Muscle of back (tissue), 3 donors: ENCODE measurements at regions not wholly inside any gene's neighbourhood (a gene's known extent, or its start where the extent isn't known, plus 50 kb on each side); places are given as distances from the start of the nearest gene placed in this dataset.
A peak's percentile ranks its signal among the peaks of the same experiment; 100 is the strongest.
"Not testable (repeated sequence)": the region's sequence is repeated elsewhere in the genome, so short reads cannot be mapped to it uniquely, and the experiment has no call there.

Source experiments
- DNase-seq, 3 donors: peaks; one replicate each; pipeline versions ENCODE4 v3.0.0 to v3.0.0-alpha.2; 2013

GRCh38 chr21:43287795-43288755 lies 119.3 kb downstream of the CRYAA start:
- DNase-seq: no peak

- DNase-seq: no peak
These were observed 118.4 kb downstream of the CRYAA start for GRCh38 chr21:43287111-43287760.

GRCh38 chr21:43286196-43286595 lies 117.4 kb downstream of the CRYAA start:
- no peak for DNase-seq

GRCh38 chr21:43284700-43285099 lies 115.9 kb downstream of the CRYAA start:
- DNase-seq: no peak

- DNase-seq: no peak
These were observed 115.4 kb downstream of the CRYAA start for GRCh38 chr21:43284238-43284637.

- DNase-seq: not testable (repeated sequence)
These were observed 115.1 kb downstream of the CRYAA start for GRCh38 chr21:43283925-43284221.

- DNase-seq: no peak
These were observed 114.5 kb downstream of the CRYAA start for GRCh38 chr21:43283136-43283924.

- no peak for DNase-seq
These were observed 113.7 kb downstream of the CRYAA start for GRCh38 chr21:43282358-43283120.

GRCh38 chr21:43281661-43282357 lies 113.0 kb downstream of the CRYAA start:
- DNase-seq: no peak

GRCh38 chr21:43280949-43281633 lies 112.3 kb downstream of the CRYAA start:
- DNase-seq: no peak

- DNase-seq: no peak
These were observed 110.7 kb downstream of the CRYAA start for GRCh38 chr21:43279578-43279894.

- no peak for DNase-seq
These were observed 110.2 kb downstream of the CRYAA start for GRCh38 chr21:43278766-43279577.

GRCh38 chr21:43278359-43278758 lies 109.6 kb downstream of the CRYAA start:
- DNase-seq: no peak

GRCh38 chr21:43277481-43278351 lies 108.9 kb downstream of the CRYAA start:
- peak in 1 of 3 donors; percentile 62 for DNase-seq

- DNase-seq: no peak
These were observed 108.0 kb downstream of the CRYAA start for GRCh38 chr21:43276811-43277210.

- DNase-seq: peak in 1 of 3 donors; percentile 73
These were observed 106.8 kb downstream of the CRYAA start for GRCh38 chr21:43275421-43276211.

- DNase-seq: no peak
These were observed 106.1 kb downstream of the CRYAA start for GRCh38 chr21:43274946-43275310.
